ENCODE measurements at regions not wholly inside any gene's neighbourhood (a gene's known extent, or its start where the extent isn't known, plus 50 kb on each side); places are given as distances from the start of the nearest gene placed in this dataset.

GRCh38 chr14:53569446-53569845 is 387.2 kb downstream of the BMP4 start:
- TF ChIP-seq CTCF (conservative IDR thresholded peaks at IDR 0.05 in 1 of 2, IDR thresholded peaks at IDR 0.05 in 1 of 2; ENCODE audit: low read depth in 1 of 2, low read length in 2 of 2), result no peak
- no peak for TF ChIP-seq EZH2 (IDR thresholded peaks at IDR 0.05; ENCODE audit: low read length, missing control alignments)

Data from fibroblast of lung (primary cell).